H9 (cell line): ENCODE measurements at regions not wholly inside any gene's neighbourhood (a gene's known extent, or its start where the extent isn't known, plus 50 kb on each side); places are given as distances from the start of the nearest gene placed in this dataset.

Experiments used
- DNase-seq: peaks from one replicate; pipeline ENCODE4 v3.0.0-alpha.2; 2017
- H2AFZ ChIP-seq: one replicate; pipeline ENCODE4 v1.6.1; 2013; ENCODE audit warnings: mild to moderate bottlenecking, low read length, control low read depth, moderate library complexity
- H2AK5ac ChIP-seq: 2 replicates; pipeline ENCODE4 v1.6.1; 2013; ENCODE audit warnings: low read length, control low read depth, mixed read lengths; ENCODE audit not compliant: insufficient read length
- H2BK120ac ChIP-seq: one replicate; pipeline ENCODE4 v1.6.1; 2013; ENCODE audit warnings: low read depth, mild to moderate bottlenecking, low read length, control low read depth, inconsistent platforms; ENCODE audit not compliant: poor library complexity, severe bottlenecking
- H2BK12ac ChIP-seq: 2 replicates; pipeline ENCODE4 v1.6.1; 2013; ENCODE audit warnings: low read length, control low read depth, mixed read lengths, low read depth; ENCODE audit not compliant: insufficient read length
- H2BK15ac ChIP-seq: 2 replicates; pipeline ENCODE4 v1.6.1; 2013; ENCODE audit warnings: low read depth, low read length, control low read depth
- H2BK20ac ChIP-seq: one replicate; pipeline ENCODE4 v1.6.1; 2013; ENCODE audit warnings: low read depth, mild to moderate bottlenecking, low read length, control low read depth, inconsistent platforms; ENCODE audit not compliant: poor library complexity, severe bottlenecking
- H2BK5ac ChIP-seq: 2 replicates; pipeline ENCODE4 v1.6.1; 2013; ENCODE audit warnings: low read length, control low read depth, mixed read lengths; ENCODE audit not compliant: insufficient read length
- H3K14ac ChIP-seq: 2 replicates; pipeline ENCODE4 v1.6.1; 2013; ENCODE audit warnings: low read length, control low read depth; ENCODE audit not compliant: insufficient read depth
- H3K18ac ChIP-seq: 2 replicates; pipeline ENCODE4 v1.6.1; 2013; ENCODE audit warnings: low read depth, mild to moderate bottlenecking, mixed read lengths, low read length, control low read depth; ENCODE audit not compliant: insufficient read length
- H3K23ac ChIP-seq: 2 replicates; pipeline ENCODE4 v1.6.1; 2013; ENCODE audit warnings: low read length, control low read depth, mixed read lengths, low read depth; ENCODE audit not compliant: insufficient read length
- H3K23me2 ChIP-seq: 2 replicates; pipeline ENCODE4 v1.6.1; 2013; ENCODE audit warnings: low read depth, mild to moderate bottlenecking, mixed read lengths, low read length, control low read depth; ENCODE audit not compliant: insufficient read length, poor library complexity, severe bottlenecking
- H3K27ac ChIP-seq: 2 replicates; pipeline ENCODE4 v1.5.1; 2013; ENCODE audit warnings: low read length, control low read depth, mixed read lengths, low read depth; ENCODE audit not compliant: insufficient read length
- H3K27me3 ChIP-seq: 2 replicates; pipeline ENCODE4 v1.6.1; 2013; ENCODE audit warnings: low read length, control low read depth, inconsistent platforms; ENCODE audit not compliant: insufficient read depth
- H3K4ac ChIP-seq: 2 replicates; pipeline ENCODE4 v1.6.1; 2013; ENCODE audit warnings: low read depth, mild to moderate bottlenecking, control low read depth, inconsistent platforms, low read length, moderate library complexity
- H3K4me1 ChIP-seq: 2 replicates; pipeline ENCODE4 v1.6.1; 2013; ENCODE audit warnings: low read length, control low read depth, inconsistent platforms; ENCODE audit not compliant: insufficient read depth
- H3K4me2 ChIP-seq: 2 replicates; pipeline ENCODE4 v1.6.1; 2013; ENCODE audit warnings: low read length, control low read depth, mixed read lengths; ENCODE audit not compliant: insufficient read length, insufficient read depth
- H3K56ac ChIP-seq: 2 replicates; pipeline ENCODE4 v1.6.1; 2013; ENCODE audit warnings: low read depth, mild to moderate bottlenecking, mixed read lengths, low read length, control low read depth; ENCODE audit not compliant: insufficient read length
- H3K79me1 ChIP-seq: 2 replicates; pipeline ENCODE4 v1.6.1; 2013; ENCODE audit warnings: low read depth, mild to moderate bottlenecking, moderate library complexity, low read length, control low read depth, inconsistent platforms; ENCODE audit not compliant: insufficient read depth, poor library complexity, severe bottlenecking
- H3K79me2 ChIP-seq: 2 replicates; pipeline ENCODE4 v1.6.1; 2013; ENCODE audit warnings: low read length, control low read depth, inconsistent platforms; ENCODE audit not compliant: insufficient read depth
- H3K9ac ChIP-seq: 2 replicates; pipeline ENCODE4 v1.6.1; 2013; ENCODE audit warnings: low read length, control low read depth, mixed read lengths; ENCODE audit not compliant: insufficient read length; ENCODE audit errors: extremely low read depth
- H3K9me3 ChIP-seq: one replicate; pipeline ENCODE4 v1.6.1; 2013; ENCODE audit warnings: low read depth, low read length, inconsistent platforms; ENCODE audit not compliant: control insufficient read depth
- H3T11ph ChIP-seq: one replicate; pipeline ENCODE4 v1.6.1; 2013; ENCODE audit warnings: mild to moderate bottlenecking, low read length, control low read depth, inconsistent platforms
- H4K20me1 ChIP-seq: one replicate; pipeline ENCODE4 v1.6.1; 2013; ENCODE audit not compliant: control insufficient read depth, insufficient read length, insufficient read depth
- H4K5ac ChIP-seq: 2 replicates; pipeline ENCODE4 v1.6.1; 2013; ENCODE audit warnings: low read depth, mild to moderate bottlenecking, mixed read lengths, low read length, control low read depth; ENCODE audit not compliant: insufficient read length
- H4K8ac ChIP-seq: replicated peaks from 2 replicates; pipeline ENCODE4 v1.6.1; 2013; ENCODE audit warnings: low read length, control low read depth, mixed read lengths, low read depth; ENCODE audit not compliant: insufficient read length
- H4K91ac ChIP-seq: 2 replicates; pipeline ENCODE4 v1.6.1; 2013; ENCODE audit warnings: low read depth, mild to moderate bottlenecking, moderate library complexity, mixed read lengths, low read length, control low read depth; ENCODE audit not compliant: insufficient read length
- H3K27ac Mint-ChIP-seq, 3 experiments: 2 replicates in 2 of 3; 3 replicates in 1 of 3; pipeline ENCODE4 v1.8.0; 2020 to 2021; ENCODE audit warnings: mixed read lengths in 3 of 3, mild to moderate bottlenecking in 1 of 3, moderate library complexity in 1 of 3
- H3K27me3 Mint-ChIP-seq: 2 replicates; pipeline ENCODE4 v1.8.0; 2021; ENCODE audit warnings: low read depth, mild to moderate bottlenecking, moderate library complexity, mixed read lengths
- H3K36me3 Mint-ChIP-seq, 3 experiments: 2 replicates in 2 of 3; 3 replicates in 1 of 3; pipeline ENCODE4 v1.8.0; 2020 to 2021; ENCODE audit warnings: low read depth in 3 of 3, mixed read lengths in 3 of 3; ENCODE audit not compliant: insufficient read depth in 1 of 3
- H3K4me1 Mint-ChIP-seq, 2 experiments: 2 replicates each; pipeline ENCODE4 v1.8.0; 2020; ENCODE audit warnings: mixed read lengths in 2 of 2
- H3K4me3 Mint-ChIP-seq, 2 experiments: 2 replicates in 1 of 2; 3 replicates in 1 of 2; pipeline ENCODE4 v1.8.0; 2020 to 2021; ENCODE audit warnings: mild to moderate bottlenecking in 2 of 2, mixed read lengths in 2 of 2, moderate library complexity in 1 of 2
- H3K9me3 Mint-ChIP-seq, 2 experiments: 2 replicates in 1 of 2; 3 replicates in 1 of 2; pipeline ENCODE4 v1.8.0; 2020; ENCODE audit warnings: mild to moderate bottlenecking in 2 of 2, mixed read lengths in 2 of 2, moderate library complexity in 1 of 2
- WGBS: extraction: QIAGEN DNeasy Blood & Tissue Kit; methylation state at CpG from one replicate; pipeline ENCODE4 v1.1.7; 2013; ENCODE audit warnings: missing lambda C conversion rate, low lambda C conversion rate, mixed read lengths; ENCODE audit not compliant: insufficient read length; ENCODE audit errors: extremely low coverage; 5-methylcytosine and 5-hydroxymethylcytosine counted together
- TF ChIP-seq, protein P1 (sequence below): fragments of 200-600 bp; sonication (generic); conservative IDR thresholded peaks from 3 replicates; pipeline ENCODE4 v1.8.0; 2021; ENCODE audit warnings: antibody characterized with exemption, mild to moderate bottlenecking

DNA sequence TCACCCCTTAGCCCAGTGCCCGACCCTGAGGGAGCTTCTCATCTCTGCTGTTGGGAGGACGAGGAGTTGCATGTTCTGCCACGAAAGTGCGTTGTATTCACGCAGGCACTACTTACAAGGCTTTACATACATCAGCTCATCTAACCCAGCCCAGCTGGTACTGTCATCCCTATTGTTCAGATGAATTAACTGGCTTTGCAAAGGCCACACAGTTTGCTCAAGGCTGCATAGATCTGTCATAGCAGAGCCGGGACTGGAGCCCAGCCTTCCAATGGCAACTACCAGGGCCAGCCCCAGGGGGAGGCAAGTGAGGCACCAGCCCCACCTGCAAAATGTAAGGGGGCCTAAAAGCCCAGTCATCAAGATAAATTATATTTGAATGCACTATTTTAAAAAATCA, 257.6 kb downstream of the NFATC2 start:
- Histone ChIP-seq H4K20me1 (no peaks in the 10 kb centered on the region), H3K9me3 (no peaks in the 10 kb centered on the region), H3K4me1 (no peaks in the 10 kb centered on the region; the same call in 1 of the 2 replicates), H2BK12ac (no peak overlapping the region), H2BK15ac (no peak overlapping the region), H3K27ac (no peak overlapping the region), H4K91ac (no peak overlapping the region), H3K23me2 (no peaks in the 10 kb centered on the region), H3K56ac (no peak overlapping the region), H2AK5ac (no peak overlapping the region), H3K18ac (no peak overlapping the region), H3K79me1 (no peaks in the 10 kb centered on the region), H2AFZ (no peak overlapping the region), H3K27me3 (no peaks in the 10 kb centered on the region), H3K23ac (no peak overlapping the region), H3K4ac (no peak overlapping the region), H3K4me2 (no peak overlapping the region), H3T11ph (no peak overlapping the region), H2BK20ac (no peak overlapping the region), H3K79me2 (no peaks in the 10 kb centered on the region), H4K5ac (no peak overlapping the region), H2BK120ac (no peak overlapping the region), H3K9ac (no peak overlapping the region), H4K8ac (no peak overlapping the region), H2BK5ac (no peak overlapping the region), H3K14ac (no peak overlapping the region)
- no peak overlapping the region for H3K4me3 Mint-ChIP-seq
- H3K4me1 Mint-ChIP-seq, result peaks cover 10 to 21% of the 10 kb centered on the region in 2 experiments; a peak in 3 of 4 replicates
- no peak overlapping the region for H3K27ac Mint-ChIP-seq
- no peaks in the 10 kb centered on the region; the same call in 1 of the 2 replicates for H3K27me3 Mint-ChIP-seq
- no CpG with 5 or more reads among the region's 6 CpGs for WGBS
- TF ChIP-seq, protein P1, sequence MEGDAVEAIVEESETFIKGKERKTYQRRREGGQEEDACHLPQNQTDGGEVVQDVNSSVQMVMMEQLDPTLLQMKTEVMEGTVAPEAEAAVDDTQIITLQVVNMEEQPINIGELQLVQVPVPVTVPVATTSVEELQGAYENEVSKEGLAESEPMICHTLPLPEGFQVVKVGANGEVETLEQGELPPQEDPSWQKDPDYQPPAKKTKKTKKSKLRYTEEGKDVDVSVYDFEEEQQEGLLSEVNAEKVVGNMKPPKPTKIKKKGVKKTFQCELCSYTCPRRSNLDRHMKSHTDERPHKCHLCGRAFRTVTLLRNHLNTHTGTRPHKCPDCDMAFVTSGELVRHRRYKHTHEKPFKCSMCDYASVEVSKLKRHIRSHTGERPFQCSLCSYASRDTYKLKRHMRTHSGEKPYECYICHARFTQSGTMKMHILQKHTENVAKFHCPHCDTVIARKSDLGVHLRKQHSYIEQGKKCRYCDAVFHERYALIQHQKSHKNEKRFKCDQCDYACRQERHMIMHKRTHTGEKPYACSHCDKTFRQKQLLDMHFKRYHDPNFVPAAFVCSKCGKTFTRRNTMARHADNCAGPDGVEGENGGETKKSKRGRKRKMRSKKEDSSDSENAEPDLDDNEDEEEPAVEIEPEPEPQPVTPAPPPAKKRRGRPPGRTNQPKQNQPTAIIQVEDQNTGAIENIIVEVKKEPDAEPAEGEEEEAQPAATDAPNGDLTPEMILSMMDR, result no peak
- no peak for DNase-seq
- H3K36me3 Mint-ChIP-seq, result no peaks in the 10 kb centered on the region
- peaks cover 2 to 7% of the 10 kb centered on the region in 2 experiments; a peak in 3 of 5 replicates for H3K9me3 Mint-ChIP-seq
